Lower leg skin (tissue), 3 donors: ENCODE measurements at regions not wholly inside any gene's neighbourhood (a gene's known extent, or its start where the extent isn't known, plus 50 kb on each side); places are given as distances from the start of the nearest gene placed in this dataset.

Source experiments
- POLR2A ChIP-seq, 2 donors: fragments of 450-650 bp; IDR thresholded peaks; one replicate each; pipeline ENCODE4 v1.6.1; 2016 to 2017; ENCODE audit warnings: antibody characterized with exemption in 2 of 2, mild to moderate bottlenecking in 1 of 2, moderate library complexity in 1 of 2
- TF ChIP-seq, protein P1 (sequence below), 3 donors: fragments of 450-650 bp; IDR thresholded peaks; one replicate each; pipeline ENCODE4 v1.5.1; 2016; ENCODE audit warnings: antibody characterized with exemption in 3 of 3, mild to moderate bottlenecking in 3 of 3, moderate library complexity in 2 of 3

DNA sequence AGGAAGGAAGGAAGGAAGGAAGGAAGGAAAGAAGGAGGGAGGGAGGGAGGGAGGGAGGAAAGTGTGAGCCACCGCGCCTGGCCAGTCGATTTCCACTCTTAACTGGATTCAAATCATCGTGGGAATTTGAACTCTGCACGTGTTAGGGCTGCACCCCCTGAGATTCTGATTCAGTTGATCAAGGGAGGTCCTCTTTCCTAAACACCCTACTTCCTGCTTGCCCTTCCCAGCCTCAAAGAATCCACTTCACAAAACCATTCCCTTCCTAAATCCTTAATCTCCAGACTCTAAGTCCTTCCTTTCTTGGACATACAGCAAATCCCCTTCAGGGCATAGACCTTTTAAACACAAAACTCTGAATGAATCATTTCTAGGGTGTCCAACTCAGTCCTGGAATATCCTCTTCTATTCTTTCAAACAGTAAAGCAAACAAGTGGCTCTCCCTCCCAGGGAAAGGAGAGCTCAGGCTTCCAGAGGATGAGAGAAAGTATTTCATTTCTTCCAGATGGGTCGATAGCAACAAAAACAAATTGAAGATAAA lies 68.2 kb upstream of the MBOAT2 start:
- TF ChIP-seq, protein P1, sequence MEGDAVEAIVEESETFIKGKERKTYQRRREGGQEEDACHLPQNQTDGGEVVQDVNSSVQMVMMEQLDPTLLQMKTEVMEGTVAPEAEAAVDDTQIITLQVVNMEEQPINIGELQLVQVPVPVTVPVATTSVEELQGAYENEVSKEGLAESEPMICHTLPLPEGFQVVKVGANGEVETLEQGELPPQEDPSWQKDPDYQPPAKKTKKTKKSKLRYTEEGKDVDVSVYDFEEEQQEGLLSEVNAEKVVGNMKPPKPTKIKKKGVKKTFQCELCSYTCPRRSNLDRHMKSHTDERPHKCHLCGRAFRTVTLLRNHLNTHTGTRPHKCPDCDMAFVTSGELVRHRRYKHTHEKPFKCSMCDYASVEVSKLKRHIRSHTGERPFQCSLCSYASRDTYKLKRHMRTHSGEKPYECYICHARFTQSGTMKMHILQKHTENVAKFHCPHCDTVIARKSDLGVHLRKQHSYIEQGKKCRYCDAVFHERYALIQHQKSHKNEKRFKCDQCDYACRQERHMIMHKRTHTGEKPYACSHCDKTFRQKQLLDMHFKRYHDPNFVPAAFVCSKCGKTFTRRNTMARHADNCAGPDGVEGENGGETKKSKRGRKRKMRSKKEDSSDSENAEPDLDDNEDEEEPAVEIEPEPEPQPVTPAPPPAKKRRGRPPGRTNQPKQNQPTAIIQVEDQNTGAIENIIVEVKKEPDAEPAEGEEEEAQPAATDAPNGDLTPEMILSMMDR (IDR thresholded peaks at IDR 0.05): no peak
- TF ChIP-seq POLR2A (IDR thresholded peaks at IDR 0.05): no peak
